NCI-H1048 (cell line): ENCODE measurements at regions not wholly inside any gene's neighbourhood (a gene's known extent, or its start where the extent isn't known, plus 50 kb on each side); places are given as distances from the start of the nearest gene placed in this dataset.
A peak's percentile ranks its signal among the peaks of the same experiment; 100 is the strongest.
"Not testable (repeated sequence)": the region's sequence is repeated elsewhere in the genome, so short reads cannot be mapped to it uniquely, and the experiment has no call there.

Experiments
- DNase-seq: peaks from one replicate; lab custom pipeline; 2025; lab: John Stamatoyannopoulos, UW

DNA sequence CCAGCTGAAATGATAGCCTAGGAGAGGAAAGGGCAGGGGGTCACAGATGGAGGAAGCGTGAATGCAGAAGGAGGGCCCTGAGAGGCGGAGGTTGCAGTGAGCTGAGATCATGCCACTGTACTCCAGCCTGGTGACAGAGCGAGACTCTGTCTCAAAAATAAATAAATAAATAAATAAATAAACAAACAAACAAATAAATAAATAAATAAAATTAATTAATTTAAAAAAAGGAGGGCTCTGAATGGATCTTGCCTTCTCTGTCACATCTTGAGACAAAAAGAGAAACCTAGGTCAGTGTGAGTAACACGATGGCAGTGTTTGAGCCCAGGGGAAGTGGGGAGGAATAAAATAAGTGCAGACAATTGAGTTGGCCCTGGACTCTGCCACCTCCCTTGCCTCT, 182.3 kb upstream of the DAAM1 start:
- DNase-seq, result not testable (repeated sequence)

DNA sequence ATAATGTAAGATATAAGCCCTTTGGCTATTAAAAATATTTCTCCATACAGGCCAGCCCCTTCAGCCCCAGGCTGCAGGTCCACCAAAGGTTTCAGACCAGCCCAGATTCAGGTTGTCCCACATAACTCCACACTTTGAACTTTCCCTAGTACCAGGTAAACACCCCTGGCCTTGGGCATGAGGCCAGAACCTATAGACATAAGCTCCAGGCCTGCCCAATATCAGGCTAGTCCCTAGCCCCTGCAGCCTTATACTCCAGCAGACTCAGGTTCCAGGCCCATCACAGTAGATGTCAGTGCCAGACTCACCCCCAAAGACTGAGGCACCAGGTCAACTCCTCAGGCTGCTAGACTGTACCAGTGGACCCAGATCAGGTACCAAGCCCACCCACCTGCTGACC, 178.5 kb upstream of the DAAM1 start:
- DNase-seq, result no peak

DNA sequence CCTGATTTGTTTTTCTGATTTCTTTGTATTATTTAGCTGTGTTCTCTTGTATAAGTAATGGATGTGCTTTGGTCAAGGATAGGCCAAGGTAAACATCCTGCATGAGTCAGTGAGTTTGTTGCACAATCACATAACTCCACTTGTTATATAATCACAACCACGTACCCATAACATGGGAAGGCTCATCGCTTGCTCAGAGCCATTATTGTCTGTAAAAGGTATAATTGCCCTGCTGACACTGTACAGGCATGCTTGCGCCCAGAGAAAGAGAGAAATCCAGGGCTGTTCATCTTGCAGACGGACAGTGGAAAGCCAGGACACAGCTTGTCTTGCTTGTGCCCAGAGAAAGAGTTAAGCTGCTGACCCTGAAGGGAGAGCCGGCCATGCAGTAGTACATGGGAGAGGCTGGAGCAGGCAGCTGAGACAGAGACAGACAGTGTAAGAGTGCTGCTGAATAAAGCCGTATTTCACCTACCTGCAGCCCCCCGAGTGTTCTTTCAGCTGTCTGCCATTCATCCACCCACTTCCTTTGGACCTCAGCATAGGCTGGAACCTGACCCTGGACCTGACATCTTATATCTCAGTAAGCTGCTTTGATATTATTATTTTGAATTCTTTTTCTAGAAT, 174.7 kb upstream of the DAAM1 start:
- DNase-seq, result no peak

DNA sequence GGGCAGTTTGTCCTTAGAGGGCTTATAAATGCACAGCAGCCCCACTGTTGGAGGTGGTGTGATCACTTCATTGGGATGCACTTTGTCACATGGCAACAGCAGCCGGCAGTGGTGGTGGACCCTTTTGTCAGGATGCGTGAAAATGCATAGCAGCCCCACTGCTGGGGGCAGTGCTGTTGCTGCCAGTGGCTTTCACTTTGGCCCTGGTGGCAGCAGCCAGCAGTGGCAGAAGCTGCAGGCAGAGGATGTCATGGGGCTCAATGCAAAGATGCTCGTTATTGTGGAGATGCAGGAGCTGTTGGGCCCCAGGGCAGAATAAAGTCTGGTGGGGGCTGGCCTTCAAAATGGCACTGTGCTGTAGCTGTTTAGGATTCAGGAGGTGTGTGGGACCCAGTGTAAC, 173.0 kb upstream of the DAAM1 start:
- DNase-seq, result no peak

DNA sequence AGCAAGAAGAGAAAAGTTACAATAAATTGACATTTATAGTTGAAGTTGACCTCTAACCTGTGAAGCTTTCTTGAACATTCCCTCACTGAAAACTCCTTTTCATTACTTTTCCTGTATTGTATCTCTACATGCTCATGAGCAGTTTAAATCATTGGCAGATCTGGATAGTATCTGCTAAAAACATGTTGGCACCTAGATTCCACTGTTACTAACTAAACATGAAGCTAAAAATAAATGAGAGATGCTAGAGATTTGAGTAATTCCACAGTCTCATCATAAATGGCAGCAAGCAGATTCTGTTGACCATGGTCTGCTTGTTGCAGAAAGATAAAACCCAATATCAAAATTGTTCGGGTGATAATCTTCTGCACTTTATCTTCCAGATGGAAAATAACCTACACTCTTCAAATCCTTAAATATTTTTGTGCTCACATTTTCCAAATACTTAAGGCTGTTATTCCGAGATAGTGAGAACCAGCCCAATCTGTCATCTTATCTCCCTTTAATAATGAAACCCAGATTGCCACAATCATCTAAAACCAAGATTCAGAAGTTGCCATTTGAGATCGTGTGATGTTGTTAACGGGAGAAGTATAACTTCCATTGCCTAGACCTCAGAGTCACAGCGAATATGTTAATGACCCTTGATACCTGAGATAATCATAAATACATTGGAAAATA, 171.0 kb upstream of the DAAM1 start:
- DNase-seq, result no peak

DNA sequence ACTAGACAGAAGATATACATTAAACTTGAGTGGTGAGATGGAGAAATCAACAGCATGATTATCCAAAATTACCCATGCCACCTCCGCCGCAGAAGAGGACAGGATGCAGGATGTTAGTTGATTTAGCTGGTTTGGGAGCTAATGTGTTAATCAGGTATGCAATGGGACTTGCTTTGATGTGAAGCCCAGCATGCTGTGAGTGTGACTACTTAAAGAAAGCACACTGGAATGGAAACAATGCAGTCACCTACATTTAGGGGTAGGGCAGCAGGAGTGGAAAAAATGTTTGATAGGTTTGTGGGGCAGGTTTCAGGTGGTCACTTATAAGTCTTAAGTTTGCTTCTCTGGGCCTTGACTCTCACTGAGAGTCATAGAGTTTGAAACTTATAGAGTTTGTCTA, 170.0 kb upstream of the DAAM1 start:
- DNase-seq, result no peak

GRCh38 chr14:59018978-59019377, 169.5 kb upstream of the DAAM1 start:
- no peak for DNase-seq

DNA sequence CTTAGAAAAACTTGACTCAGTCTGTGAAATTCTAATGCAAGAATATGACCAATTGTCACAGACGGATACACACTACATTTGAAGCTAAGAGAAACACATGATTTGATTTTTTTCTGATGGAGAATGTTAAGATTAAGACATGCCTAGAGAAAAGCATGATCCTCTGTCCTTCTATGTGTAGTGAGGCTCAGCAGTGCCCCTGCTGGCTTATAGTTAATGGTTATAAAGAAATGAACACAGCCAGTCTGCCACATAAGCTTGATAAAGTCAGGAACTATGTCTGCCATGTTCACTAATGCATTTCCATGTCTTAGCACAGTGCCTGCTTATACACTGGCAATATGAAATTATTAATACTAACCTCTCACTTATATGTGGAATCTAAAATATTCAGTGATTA, 168.1 kb upstream of the DAAM1 start:
- DNase-seq, result no peak

GRCh38 chr14:59022144-59022543, 166.3 kb upstream of the DAAM1 start:
- no peak for DNase-seq

DNA sequence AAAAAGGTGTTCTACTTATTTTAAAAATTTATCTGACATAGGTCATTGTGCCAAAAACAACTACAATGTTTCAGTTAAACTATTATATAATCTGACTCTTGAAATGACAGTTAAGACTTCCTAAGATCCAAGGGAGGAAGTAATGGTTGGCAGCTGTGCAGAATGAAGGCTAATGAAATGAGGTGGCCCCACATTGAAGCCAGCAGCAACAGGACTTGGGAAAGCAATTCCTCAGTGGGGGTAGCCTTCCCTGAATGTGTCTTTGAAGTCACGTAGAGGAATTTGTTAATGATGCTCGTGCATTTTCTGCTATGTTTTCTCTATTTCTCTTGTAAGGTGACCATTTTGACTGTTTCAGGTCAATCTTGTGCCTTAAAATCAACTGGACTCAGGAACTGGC, 162.4 kb upstream of the DAAM1 start:
- no peak for DNase-seq

DNA sequence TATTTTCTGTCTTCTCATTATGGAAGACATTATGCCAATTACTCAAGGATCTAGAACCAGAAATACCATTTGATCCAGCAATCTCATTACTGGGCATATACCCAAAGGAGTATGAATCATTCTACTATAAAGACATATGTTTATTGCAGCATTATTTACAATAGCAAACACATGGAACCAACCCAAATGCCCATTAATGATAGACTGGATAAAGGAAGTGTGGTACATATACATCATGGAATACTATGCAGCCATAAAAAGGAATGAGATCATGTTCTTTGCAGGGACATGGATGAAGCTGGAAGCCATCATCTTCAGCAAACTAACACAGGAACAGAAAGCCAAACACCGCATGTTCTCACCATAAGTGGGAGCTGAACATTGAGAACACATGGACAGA, 161.8 kb upstream of the DAAM1 start:
- DNase-seq, result not testable (repeated sequence)

GRCh38 chr14:59028476-59029202, 159.8 kb upstream of the DAAM1 start:
- DNase-seq, result no peak

DNA sequence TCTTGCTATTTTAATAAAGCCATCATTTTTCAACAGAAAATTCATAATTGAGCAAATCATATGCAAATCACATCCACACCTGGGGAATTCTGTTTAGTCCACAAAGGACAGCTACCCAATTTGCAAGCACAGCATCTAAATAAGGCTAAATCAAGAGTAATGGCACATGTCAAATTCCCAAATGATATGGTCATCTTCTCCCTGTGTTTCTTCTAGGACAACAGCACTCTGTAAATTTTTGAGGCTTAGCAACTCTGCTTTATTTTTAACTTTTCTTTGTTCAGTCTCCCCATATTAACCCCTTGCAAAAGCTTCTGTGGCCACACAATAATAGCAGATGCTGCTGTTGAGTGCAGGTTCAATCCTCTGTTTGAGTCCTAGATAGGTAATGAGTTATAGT, 155.6 kb upstream of the DAAM1 start:
- no peak for DNase-seq

DNA sequence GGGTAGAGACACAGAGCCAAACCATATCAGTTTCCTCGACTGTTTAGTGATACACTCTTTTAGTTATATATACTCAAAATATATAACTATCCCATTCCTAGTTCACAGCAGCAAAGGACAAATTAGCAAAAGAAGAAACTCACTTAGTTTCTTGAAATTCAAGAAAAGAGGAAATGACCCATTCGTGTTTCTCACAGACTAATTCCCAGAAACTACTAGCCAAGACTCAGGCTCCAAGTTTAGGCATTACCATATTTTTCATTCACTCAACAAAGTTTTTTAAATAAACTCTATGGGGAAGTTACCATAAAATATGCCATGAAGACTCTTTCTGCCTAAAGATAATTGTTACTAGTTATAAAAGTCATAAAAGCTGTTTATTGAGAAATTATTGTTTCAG, 152.3 kb upstream of the DAAM1 start:
- DNase-seq, result no peak

- no peak for DNase-seq
Observed at GRCh38 chr14:59037086-59037485, 151.4 kb upstream of the DAAM1 start.

DNA sequence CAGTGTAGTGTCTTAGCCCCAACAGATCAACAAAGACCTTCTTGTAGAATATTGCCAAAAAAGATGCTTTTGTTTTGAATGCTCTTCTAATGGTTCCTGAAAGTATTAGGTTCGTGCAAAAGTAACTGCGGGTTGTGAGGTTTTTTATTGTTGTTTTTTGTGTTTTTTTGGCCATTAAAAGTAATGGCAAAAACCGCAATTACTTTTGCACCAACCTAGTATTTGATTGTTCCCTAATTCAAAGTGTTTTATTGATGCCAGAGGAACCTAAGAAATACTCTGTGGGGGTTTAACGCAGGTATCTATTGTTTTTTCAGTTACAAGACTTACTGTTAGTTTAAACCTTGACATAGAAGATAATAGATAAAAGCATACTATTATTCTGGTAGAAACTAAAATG, 150.8 kb upstream of the DAAM1 start:
- no peak for DNase-seq

DNA sequence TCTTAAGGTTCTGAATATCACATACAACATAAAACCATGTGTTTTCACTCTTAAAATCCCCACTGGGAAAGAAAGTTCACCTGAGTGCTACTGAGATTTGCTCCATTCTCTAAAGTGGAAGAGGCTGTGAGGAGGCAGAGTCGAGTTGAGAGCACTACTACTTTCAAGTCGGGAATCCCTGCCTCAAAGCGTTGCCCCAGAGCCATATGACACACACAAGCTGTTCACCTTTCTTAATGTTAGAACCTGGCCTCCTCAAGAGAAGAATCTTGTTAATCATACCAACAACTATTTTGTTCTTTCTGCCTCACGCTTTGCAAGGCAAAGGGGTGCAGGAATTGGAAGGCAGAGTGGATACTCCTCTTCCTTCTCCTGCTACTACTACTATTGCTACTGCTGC, 149.7 kb upstream of the DAAM1 start:
- no peak for DNase-seq

DNA sequence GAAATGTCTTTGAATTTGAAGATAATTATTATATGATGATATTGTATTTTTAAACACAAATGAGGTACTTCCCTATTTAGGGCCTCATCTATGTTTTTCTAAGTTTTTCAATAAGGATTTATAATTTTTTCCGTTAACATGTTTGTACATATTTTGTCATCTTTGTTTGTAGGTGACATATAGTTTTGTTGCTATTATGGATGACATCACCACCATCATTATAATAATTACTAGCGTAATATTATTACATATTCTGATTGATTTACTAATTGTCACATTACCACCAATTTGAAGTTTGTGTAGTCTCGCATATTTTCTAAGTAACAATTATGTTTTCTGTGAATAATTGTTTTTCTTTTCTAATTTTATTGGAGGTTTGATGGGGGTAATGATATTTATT, 147.2 kb upstream of the DAAM1 start:
- no peak for DNase-seq

- no peak for DNase-seq
Observed at GRCh38 chr14:59044707-59045106, 143.8 kb upstream of the DAAM1 start.

GRCh38 chr14:59046746-59047145, 141.7 kb upstream of the DAAM1 start:
- no peak for DNase-seq

GRCh38 chr14:59055006-59055405, 133.5 kb upstream of the DAAM1 start:
- no peak for DNase-seq

DNA sequence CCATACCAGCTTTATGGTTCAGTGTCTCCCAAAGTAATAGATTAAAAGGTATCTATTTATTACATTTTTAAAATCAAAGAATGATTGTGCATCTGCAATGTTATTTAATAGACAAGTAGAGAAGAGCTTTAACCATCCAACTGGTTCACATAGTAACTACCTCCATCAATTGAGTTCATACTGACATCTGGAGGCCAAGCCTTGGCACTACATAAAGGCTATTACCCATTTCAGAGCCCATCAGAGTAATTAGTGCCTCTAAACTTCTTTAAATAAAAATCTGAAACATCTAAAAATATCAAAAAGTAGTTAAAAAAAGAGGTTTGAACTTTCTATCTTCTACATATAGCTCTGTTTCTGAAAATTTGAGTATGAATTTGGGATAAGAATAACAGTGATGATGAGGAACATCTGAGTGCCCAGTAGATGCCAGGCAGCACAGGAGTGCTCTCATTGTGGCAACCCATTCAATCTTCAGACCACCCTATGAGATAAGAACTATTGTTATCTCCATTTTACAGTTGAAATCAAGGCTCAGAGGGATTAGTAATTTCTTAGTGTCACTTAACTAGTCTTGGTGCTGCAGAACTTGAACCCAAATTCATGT, 132.9 kb upstream of the DAAM1 start:
- peak; percentile 20 for DNase-seq

DNA sequence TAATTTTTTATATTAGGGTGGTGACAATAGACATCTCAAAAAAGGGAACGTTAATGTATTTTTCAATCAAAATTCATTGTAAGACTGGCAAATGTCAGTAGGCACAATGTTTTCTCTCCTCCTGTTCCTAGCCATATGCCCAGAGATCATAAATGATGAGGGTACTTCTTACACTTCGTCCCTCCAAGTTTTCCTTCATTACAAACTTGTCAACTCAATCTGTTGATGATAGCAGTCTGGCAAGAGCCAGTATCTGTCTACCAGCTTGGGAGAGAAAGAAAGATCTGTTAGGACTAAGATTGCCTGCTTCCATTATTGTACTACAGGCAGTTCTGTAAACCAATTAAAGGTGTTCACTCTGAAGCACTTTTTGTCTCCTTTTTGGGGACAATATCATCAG, 130.9 kb upstream of the DAAM1 start:
- no peak for DNase-seq
